B cell (primary cell): ENCODE measurements at regions not wholly inside any gene's neighbourhood (a gene's known extent, or its start where the extent isn't known, plus 50 kb on each side); places are given as distances from the start of the nearest gene placed in this dataset.

Source experiments
- CTCF ChIP-seq: fragments of 200-600 bp; IDR thresholded peaks from one replicate; pipeline ENCODE4 v1.8.0; 2022; ENCODE audit warnings: antibody characterized with exemption, mild to moderate bottlenecking
- EZH2 ChIP-seq: IDR thresholded peaks from 2 replicates; pipeline ENCODE4 v1.6.1; 2012; ENCODE audit warnings: borderline replicate concordance, low read depth, mild to moderate bottlenecking, moderate library complexity, low read length; ENCODE audit not compliant: insufficient read depth, poor library complexity, severe bottlenecking

DNA sequence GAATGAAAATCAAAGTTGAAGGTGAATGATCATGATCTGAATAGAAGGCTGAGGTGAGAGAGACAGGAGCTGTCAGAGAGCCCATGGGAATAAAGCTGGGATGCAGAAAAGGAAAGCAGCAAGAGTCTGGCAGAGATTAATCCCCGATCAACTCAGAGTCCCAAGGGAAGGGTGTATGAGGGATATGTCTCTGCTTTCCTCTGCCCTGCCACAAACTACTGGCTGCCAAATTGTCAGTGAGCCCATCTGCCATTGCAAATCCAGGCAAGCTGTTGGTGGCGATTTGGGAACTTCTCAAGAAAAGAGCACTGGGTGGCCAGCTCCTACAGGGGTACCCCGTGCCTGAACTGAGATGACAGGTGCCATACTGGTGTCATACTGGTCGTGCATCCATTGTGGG is 705.5 kb upstream of the MAN1A1 start:
- TF ChIP-seq CTCF (no peak), EZH2 (no peak)
